Smooth muscle cell (in vitro differentiated cells): ENCODE measurements at regions not wholly inside any gene's neighbourhood (a gene's known extent, or its start where the extent isn't known, plus 50 kb on each side); places are given as distances from the start of the nearest gene placed in this dataset.

ENCODE experiments used
- DNase-seq: peaks from one replicate; lab custom pipeline; 2025; ENCODE audit not compliant: unreplicated experiment; lab: John Stamatoyannopoulos, UW
- H2AFZ ChIP-seq: fragments of 200-600 bp; sonication (generic); 2 replicates; pipeline ENCODE4 v1.6.0; 2016; ENCODE audit warnings: antibody characterized with exemption, low read depth, mild to moderate bottlenecking
- H3F3A ChIP-seq: fragments of 200-600 bp; sonication (generic); 2 replicates; pipeline ENCODE4 v1.6.0; 2017; ENCODE audit warnings: antibody characterized with exemption, low read depth
- H3K27ac ChIP-seq: fragments of 200-600 bp; sonication (generic); 2 replicates; pipeline ENCODE4 v1.5.1; 2016; ENCODE audit warnings: low read depth, mild to moderate bottlenecking
- H3K27me3 ChIP-seq: fragments of 200-600 bp; sonication (generic); 2 replicates; pipeline ENCODE4 v1.6.1; 2016; ENCODE audit warnings: low read depth, mild to moderate bottlenecking
- H3K36me3 ChIP-seq: fragments of 200-600 bp; sonication (generic); 2 replicates; pipeline ENCODE4 v1.5.1; 2016; ENCODE audit warnings: low read depth
- H3K4me1 ChIP-seq: fragments of 200-600 bp; sonication (generic); 2 replicates; pipeline ENCODE4 v1.5.1; 2016; ENCODE audit warnings: low read depth
- H3K4me2 ChIP-seq: fragments of 200-600 bp; sonication (generic); 2 replicates; pipeline ENCODE4 v1.6.0; 2016; ENCODE audit warnings: mild to moderate bottlenecking
- H3K4me3 ChIP-seq: fragments of 200-600 bp; sonication (generic); 2 replicates; pipeline ENCODE4 v1.5.1; 2016; ENCODE audit warnings: mild to moderate bottlenecking
- H3K79me2 ChIP-seq: fragments of 200-600 bp; sonication (generic); 2 replicates; pipeline ENCODE4 v1.6.0; 2016; ENCODE audit warnings: low read depth, mild to moderate bottlenecking
- H3K9ac ChIP-seq: fragments of 200-600 bp; sonication (generic); 2 replicates; pipeline ENCODE4 v1.6.0; 2016; ENCODE audit warnings: low read depth
- H3K9me3 ChIP-seq: fragments of 200-600 bp; sonication (generic); replicated peaks from 2 replicates; pipeline ENCODE4 v1.5.1; 2016; ENCODE audit warnings: low read depth
- H4K20me1 ChIP-seq: fragments of 200-600 bp; sonication (generic); 2 replicates; pipeline ENCODE4 v1.6.0; 2016; ENCODE audit warnings: low read depth
- CTCF ChIP-seq: fragments of 200-600 bp; sonication (generic); IDR thresholded peaks from 2 replicates; pipeline ENCODE4 v1.5.1; 2017; ENCODE audit warnings: borderline replicate concordance, mild to moderate bottlenecking, antibody characterized with exemption; ENCODE audit not compliant: insufficient read depth, poor library complexity, severe bottlenecking
- WGBS: methylation state at CpG from one replicate; pipeline ENCODE4 v1.1.7; 2016; ENCODE audit warnings: low lambda C conversion rate; 5-methylcytosine and 5-hydroxymethylcytosine counted together

GRCh38 chr13:64223016-64223415 is 2807.4 kb upstream of the PCDH20 start:
- no peaks in the 10 kb centered on the region for H3F3A ChIP-seq
- no peak for TF ChIP-seq CTCF
- H3K4me3 ChIP-seq: no peak overlapping the region
- H3K27ac ChIP-seq: no peak overlapping the region
- no peaks in the 10 kb centered on the region for H3K9me3 ChIP-seq
- H4K20me1 ChIP-seq: no peaks in the 10 kb centered on the region
- H3K79me2 ChIP-seq: no peaks in the 10 kb centered on the region
- DNase-seq: no peak
- no peak overlapping the region for H3K9ac ChIP-seq
- H2AFZ ChIP-seq: no peak overlapping the region
- no peaks in the 10 kb centered on the region for H3K4me1 ChIP-seq
- H3K36me3 ChIP-seq: no peaks in the 10 kb centered on the region
- H3K27me3 ChIP-seq: no peaks in the 10 kb centered on the region
- no peak overlapping the region for H3K4me2 ChIP-seq
- WGBS: 93% methylated on average over 3 of the region's 3 CpGs

GRCh38 chr13:64206430-64207225 is 2791.0 kb upstream of the PCDH20 start:
- Histone ChIP-seq H4K20me1 (no peaks in the 10 kb centered on the region), H3K4me3 (no peak overlapping the region), H3K9me3 (no peaks in the 10 kb centered on the region), H3K4me2 (no peak overlapping the region), H3K79me2 (no peaks in the 10 kb centered on the region), H3F3A (no peaks in the 10 kb centered on the region), H3K4me1 (no peaks in the 10 kb centered on the region), H3K36me3 (no peaks in the 10 kb centered on the region), H2AFZ (no peak overlapping the region), H3K27ac (no peak overlapping the region), H3K27me3 (no peaks in the 10 kb centered on the region), H3K9ac (no peak overlapping the region)
- no peak for DNase-seq
- TF ChIP-seq CTCF: no peak
- 84% methylated on average over 9 of the region's 9 CpGs for WGBS

- 85% methylated on average over 1 of the region's 1 CpG for WGBS
These were observed 2786.9 kb upstream of the PCDH20 start for GRCh38 chr13:64202517-64202916.

More at GRCh38 chr13:64202517-64202916, 2786.9 kb upstream of the PCDH20 start:
- no peaks in the 10 kb centered on the region for H3F3A ChIP-seq
- no peak for DNase-seq
- TF ChIP-seq CTCF: no peak
- H2AFZ ChIP-seq: no peak overlapping the region
- H3K4me3 ChIP-seq: no peak overlapping the region
- H3K79me2 ChIP-seq: no peaks in the 10 kb centered on the region
- H4K20me1 ChIP-seq: no peaks in the 10 kb centered on the region
- no peak overlapping the region for H3K9ac ChIP-seq
- H3K4me2 ChIP-seq: no peak overlapping the region
- no peaks in the 10 kb centered on the region for H3K9me3 ChIP-seq
- H3K27me3 ChIP-seq: no peaks in the 10 kb centered on the region
- H3K27ac ChIP-seq: no peak overlapping the region
- no peaks in the 10 kb centered on the region for H3K36me3 ChIP-seq
- no peaks in the 10 kb centered on the region for H3K4me1 ChIP-seq
